Fibroblast of the aortic adventitia (primary cell): ENCODE measurements at regions not wholly inside any gene's neighbourhood (a gene's known extent, or its start where the extent isn't known, plus 50 kb on each side); places are given as distances from the start of the nearest gene placed in this dataset.
A peak's percentile ranks its signal among the peaks of the same experiment; 100 is the strongest.

Experiments used
- DNase-seq: peaks from one replicate; pipeline ENCODE4 v3.0.0-alpha.2; 2010; ENCODE audit warnings: low read depth
- H3K4me3 ChIP-seq: 2 replicates; pipeline ENCODE4 v1.5.1; 2011; ENCODE audit warnings: low read depth, mild to moderate bottlenecking, control low read depth, low read length, moderate library complexity
- TF ChIP-seq, protein P1 (sequence below): IDR thresholded peaks from 2 replicates; pipeline ENCODE4 v1.5.1; 2011; ENCODE audit warnings: mild to moderate bottlenecking, low read length, control low read depth, inconsistent platforms; ENCODE audit not compliant: insufficient read depth

- DNase-seq = no peak
- no peak overlapping the region for H3K4me3 ChIP-seq
- TF ChIP-seq, protein P1, sequence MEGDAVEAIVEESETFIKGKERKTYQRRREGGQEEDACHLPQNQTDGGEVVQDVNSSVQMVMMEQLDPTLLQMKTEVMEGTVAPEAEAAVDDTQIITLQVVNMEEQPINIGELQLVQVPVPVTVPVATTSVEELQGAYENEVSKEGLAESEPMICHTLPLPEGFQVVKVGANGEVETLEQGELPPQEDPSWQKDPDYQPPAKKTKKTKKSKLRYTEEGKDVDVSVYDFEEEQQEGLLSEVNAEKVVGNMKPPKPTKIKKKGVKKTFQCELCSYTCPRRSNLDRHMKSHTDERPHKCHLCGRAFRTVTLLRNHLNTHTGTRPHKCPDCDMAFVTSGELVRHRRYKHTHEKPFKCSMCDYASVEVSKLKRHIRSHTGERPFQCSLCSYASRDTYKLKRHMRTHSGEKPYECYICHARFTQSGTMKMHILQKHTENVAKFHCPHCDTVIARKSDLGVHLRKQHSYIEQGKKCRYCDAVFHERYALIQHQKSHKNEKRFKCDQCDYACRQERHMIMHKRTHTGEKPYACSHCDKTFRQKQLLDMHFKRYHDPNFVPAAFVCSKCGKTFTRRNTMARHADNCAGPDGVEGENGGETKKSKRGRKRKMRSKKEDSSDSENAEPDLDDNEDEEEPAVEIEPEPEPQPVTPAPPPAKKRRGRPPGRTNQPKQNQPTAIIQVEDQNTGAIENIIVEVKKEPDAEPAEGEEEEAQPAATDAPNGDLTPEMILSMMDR = no peak
These were observed 163.3 kb upstream of the NABP1 start for GRCh38 chr2:191514613-191515012.

DNA sequence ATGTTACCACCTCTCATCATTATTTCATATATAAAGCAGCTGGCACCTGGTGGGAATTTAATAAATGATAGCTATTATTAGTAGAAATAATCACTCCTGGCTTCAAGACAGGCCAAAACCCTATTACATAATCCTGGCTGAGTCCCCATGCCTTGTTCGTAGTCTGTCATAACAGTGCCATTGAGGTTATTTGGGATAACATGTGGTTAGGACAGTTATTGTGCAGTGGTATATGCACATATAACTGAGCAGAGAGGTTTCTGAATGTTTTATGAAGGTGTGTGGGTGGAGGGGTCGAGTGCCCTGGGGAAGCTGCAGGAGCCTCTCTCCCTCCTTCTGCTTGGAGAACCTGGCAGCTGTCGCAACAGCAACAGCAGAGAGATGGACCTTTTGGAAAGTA lies 162.4 kb upstream of the NABP1 start:
- H3K4me3 ChIP-seq = no peak overlapping the region
- DNase-seq = no peak
- TF ChIP-seq, protein P1 = no peak

- TF ChIP-seq, protein P1 = no peak
- DNase-seq = no peak
- H3K4me3 ChIP-seq = no peak overlapping the region
These were observed 161.7 kb upstream of the NABP1 start for GRCh38 chr2:191516260-191516659.

DNA sequence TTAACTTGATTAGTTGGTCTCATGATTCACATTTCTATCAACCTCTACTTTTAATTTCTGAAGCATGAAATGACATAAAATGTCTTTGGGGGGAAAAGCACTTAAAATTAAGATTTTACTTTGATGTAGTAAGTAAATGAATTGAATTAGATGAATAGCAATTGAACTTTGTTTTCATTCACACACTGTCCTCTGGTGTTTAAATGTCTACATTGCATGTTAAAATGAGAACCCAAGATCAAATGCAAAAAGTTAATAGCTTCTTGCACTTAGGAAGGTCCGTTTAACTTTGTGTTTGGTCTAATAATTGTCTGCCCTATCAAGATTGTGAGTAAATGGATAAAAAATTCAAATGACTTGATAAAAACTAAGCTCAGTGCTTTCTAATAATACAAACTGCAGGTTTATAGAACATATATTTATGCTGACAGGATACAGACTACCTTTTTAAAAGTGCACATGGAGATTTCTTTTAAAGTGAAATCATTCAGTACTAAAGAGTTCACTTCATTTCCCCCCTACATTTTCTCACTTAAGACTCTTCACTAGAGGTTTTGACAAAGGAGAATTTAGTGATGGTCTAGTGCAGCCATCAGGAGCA lies 156.2 kb upstream of the NABP1 start:
- peak; percentile 64 for DNase-seq
- TF ChIP-seq, protein P1 = peak; percentile 75
- H3K4me3 ChIP-seq = no peak overlapping the region

DNA sequence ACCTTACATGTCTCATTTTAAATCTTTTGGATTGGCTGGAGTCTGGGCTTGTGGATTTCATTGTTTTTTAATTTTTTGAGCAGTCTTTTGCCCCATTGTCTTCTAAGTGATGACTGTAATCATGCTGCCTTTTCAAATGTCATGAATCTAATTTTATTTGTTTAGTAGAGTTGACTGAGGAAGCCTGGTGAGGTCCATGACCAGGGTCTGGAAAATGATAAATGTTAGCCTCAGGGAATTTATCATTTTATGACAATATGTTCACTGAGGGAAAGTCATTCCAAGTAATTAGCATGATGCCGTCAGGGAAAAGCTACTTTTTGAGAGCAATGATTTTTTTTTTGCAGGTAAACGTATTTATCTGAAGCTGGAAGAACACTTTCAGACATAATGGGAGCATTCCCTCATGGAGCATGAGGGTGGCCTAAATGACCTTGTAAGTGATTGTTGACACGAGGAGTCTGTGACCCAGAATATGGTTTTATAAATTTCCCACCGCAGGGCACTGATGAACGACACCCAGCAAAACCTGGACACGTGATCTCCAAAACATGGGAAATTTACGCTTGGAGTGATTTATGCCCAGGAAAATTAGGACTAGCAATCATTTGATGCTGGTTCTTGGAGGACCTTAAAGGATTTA lies 155.3 kb upstream of the NABP1 start:
- no peak overlapping the region for H3K4me3 ChIP-seq
- TF ChIP-seq, protein P1 = no peak
- DNase-seq = no peak

- DNase-seq = no peak
- H3K4me3 ChIP-seq = no peak overlapping the region
- TF ChIP-seq, protein P1 = no peak
These were observed 151.8 kb upstream of the NABP1 start for GRCh38 chr2:191526091-191526490.
